ENCODE measurements at regions not wholly inside any gene's neighbourhood (a gene's known extent, or its start where the extent isn't known, plus 50 kb on each side); places are given as distances from the start of the nearest gene placed in this dataset.

DNA sequence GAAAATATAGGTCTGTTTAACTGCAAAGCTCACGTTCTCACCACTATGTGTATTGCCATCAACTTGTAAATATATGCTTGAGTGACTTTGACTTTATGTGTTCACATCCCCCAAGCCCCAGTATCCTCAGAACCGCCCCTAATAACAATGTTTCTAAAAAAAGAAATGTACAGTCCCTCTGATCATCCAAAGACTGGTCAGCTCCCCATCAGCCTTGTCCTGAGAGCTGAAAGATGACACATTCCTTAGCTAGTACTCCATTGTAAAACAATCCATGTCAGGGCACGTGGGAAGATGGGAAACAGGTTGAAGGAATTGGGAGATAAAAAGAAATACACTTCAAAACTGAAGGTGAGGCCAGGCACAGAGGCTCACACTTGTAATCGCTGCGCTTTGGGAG lies 279.4 kb upstream of the WWC1 start:
- Histone ChIP-seq H3K27me3 (no peaks in the 10 kb centered on the region), H3K36me3 (no peaks in the 10 kb centered on the region), H3K27ac (no peak overlapping the region), H3K4me1 (no peaks in the 10 kb centered on the region), H3K9me3 (no peaks in the 10 kb centered on the region), H3K4me3 (no peak overlapping the region)
- TF ChIP-seq POLR2A (IDR thresholded peaks at IDR 0.05), result no peak
- TF ChIP-seq, protein P1, sequence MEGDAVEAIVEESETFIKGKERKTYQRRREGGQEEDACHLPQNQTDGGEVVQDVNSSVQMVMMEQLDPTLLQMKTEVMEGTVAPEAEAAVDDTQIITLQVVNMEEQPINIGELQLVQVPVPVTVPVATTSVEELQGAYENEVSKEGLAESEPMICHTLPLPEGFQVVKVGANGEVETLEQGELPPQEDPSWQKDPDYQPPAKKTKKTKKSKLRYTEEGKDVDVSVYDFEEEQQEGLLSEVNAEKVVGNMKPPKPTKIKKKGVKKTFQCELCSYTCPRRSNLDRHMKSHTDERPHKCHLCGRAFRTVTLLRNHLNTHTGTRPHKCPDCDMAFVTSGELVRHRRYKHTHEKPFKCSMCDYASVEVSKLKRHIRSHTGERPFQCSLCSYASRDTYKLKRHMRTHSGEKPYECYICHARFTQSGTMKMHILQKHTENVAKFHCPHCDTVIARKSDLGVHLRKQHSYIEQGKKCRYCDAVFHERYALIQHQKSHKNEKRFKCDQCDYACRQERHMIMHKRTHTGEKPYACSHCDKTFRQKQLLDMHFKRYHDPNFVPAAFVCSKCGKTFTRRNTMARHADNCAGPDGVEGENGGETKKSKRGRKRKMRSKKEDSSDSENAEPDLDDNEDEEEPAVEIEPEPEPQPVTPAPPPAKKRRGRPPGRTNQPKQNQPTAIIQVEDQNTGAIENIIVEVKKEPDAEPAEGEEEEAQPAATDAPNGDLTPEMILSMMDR (IDR thresholded peaks at IDR 0.05 in 4 of 5, conservative IDR thresholded peaks at IDR 0.05 in 1 of 5), result no peak
- no peak for ATAC-seq
- intact Hi-C loops (cut with DNase I; ENCODE audit: low total_unique reads), result no loop called here
- in situ Hi-C loops (cut with MboI; ENCODE audit: low sequenced_read_pairs in 4 of 4), result no loop called here
- DNase-seq, result no peak

DNA sequence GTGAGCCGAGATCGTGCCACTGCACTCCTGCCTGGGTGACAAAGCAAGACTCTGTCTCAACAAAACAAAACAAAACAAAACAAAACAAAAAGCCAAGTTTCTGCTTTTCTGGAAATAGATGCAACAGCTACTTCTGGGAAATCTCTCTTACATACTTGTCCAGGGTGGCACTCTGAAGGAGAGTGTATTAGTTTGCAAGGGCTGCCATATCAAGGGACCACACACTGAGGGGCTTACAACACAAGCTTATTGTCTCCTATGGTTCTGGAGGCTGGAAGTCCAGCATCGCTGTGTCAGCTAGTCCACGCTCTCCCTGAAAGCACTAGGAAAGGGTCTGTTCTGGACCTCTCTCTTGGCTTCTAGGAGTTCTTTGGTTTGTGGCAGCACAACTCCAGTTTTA lies 277.9 kb upstream of the WWC1 start:
- no peak for TF ChIP-seq POLR2A (IDR thresholded peaks at IDR 0.05)
- TF ChIP-seq, protein P1 (IDR thresholded peaks at IDR 0.05 in 4 of 5, conservative IDR thresholded peaks at IDR 0.05 in 1 of 5), result no peak
- Histone ChIP-seq H3K27ac (no peak overlapping the region), H3K4me1 (no peaks in the 10 kb centered on the region), H3K9me3 (no peaks in the 10 kb centered on the region), H3K4me3 (no peak overlapping the region), H3K27me3 (no peaks in the 10 kb centered on the region), H3K36me3 (no peaks in the 10 kb centered on the region)
- in situ Hi-C loops (cut with MboI; ENCODE audit: low sequenced_read_pairs in 4 of 4) (no loop called here), intact Hi-C loops (cut with DNase I; ENCODE audit: low total_unique reads) (no loop called here)
- no peak for ATAC-seq
- DNase-seq, result no peak

DNA sequence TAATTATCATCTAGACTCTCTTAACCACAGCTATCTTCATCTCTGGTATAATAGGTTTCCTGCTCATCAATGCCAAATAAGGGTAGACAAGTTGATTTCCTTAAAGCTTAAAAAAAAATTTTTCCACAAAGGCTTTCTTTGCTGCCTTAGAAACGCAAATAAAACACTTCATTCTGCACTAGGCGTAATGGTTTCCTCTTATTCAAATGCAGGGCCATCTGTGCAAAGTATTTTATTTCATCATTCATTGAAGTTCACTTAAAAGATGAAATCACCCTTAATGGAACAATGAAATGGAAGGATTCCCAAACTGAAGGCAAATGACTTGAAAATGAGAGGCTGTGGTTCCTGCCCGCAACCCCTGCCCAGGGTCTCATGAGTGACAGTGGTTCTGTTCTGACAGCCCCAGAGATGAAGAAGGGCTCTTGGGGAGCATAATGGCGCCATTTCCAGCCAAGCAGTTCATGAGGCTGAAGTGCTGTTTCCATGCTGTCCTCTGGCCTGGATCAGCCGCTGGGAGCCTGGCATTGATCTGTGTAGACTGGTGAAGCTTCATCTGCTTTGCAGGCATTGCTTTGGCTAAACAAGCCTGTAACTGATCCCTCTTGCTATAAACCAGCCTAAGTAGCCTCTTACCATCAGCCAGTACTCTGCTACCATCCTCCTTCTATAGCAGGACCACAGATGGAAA lies 276.9 kb upstream of the WWC1 start:
- H3K9me3 ChIP-seq, result no peaks in the 10 kb centered on the region
- intact Hi-C loops (cut with DNase I; ENCODE audit: low total_unique reads), result no loop called here
- DNase-seq (no peak), ATAC-seq (no peak)
- no peak overlapping the region for H3K4me3 ChIP-seq
- H3K36me3 ChIP-seq, result no peaks in the 10 kb centered on the region
- no peak overlapping the region for H3K27ac ChIP-seq
- in situ Hi-C loops (cut with MboI; ENCODE audit: low sequenced_read_pairs in 4 of 4), result no loop called here
- no peaks in the 10 kb centered on the region for H3K4me1 ChIP-seq
- TF ChIP-seq, protein P1 (IDR thresholded peaks at IDR 0.05 in 4 of 5, conservative IDR thresholded peaks at IDR 0.05 in 1 of 5), result no peak
- no peak for TF ChIP-seq POLR2A (IDR thresholded peaks at IDR 0.05)
- no peaks in the 10 kb centered on the region for H3K27me3 ChIP-seq

GRCh38 chr5:168015506-168015905 lies 275.9 kb upstream of the WWC1 start:
- TF ChIP-seq POLR2A (IDR thresholded peaks at IDR 0.05), result no peak
- no peaks in the 10 kb centered on the region for H3K36me3 ChIP-seq
- H3K4me3 ChIP-seq, result no peak overlapping the region
- in situ Hi-C loops (cut with MboI; ENCODE audit: low sequenced_read_pairs in 4 of 4), result no loop called here
- ATAC-seq (no peak), DNase-seq (no peak)
- no peaks in the 10 kb centered on the region for H3K27me3 ChIP-seq
- no peaks in the 10 kb centered on the region for H3K9me3 ChIP-seq
- intact Hi-C loops (cut with DNase I; ENCODE audit: low total_unique reads), result no loop called here
- no peaks in the 10 kb centered on the region for H3K4me1 ChIP-seq
- no peak overlapping the region for H3K27ac ChIP-seq

GRCh38 chr5:168017313-168017712 lies 274.1 kb upstream of the WWC1 start:
- TF ChIP-seq POLR2A (IDR thresholded peaks at IDR 0.05), result no peak
- TF ChIP-seq, protein P1 (IDR thresholded peaks at IDR 0.05 in 4 of 5, conservative IDR thresholded peaks at IDR 0.05 in 1 of 5), result no peak
- Histone ChIP-seq H3K4me1 (no peaks in the 10 kb centered on the region), H3K27me3 (peaks cover 0 to 4% (median 0%) of the 10 kb centered on the region in 3 donors), H3K27ac (no peak overlapping the region), H3K9me3 (no peaks in the 10 kb centered on the region), H3K4me3 (no peak overlapping the region), H3K36me3 (no peaks in the 10 kb centered on the region)
- no peak for DNase-seq
- intact Hi-C loops (cut with DNase I; ENCODE audit: low total_unique reads) (no loop called here), in situ Hi-C loops (cut with MboI; ENCODE audit: low sequenced_read_pairs in 4 of 4) (no loop called here)
- ATAC-seq, result no peak

All from gastrocnemius medialis (tissue), 4 donors.